ENCODE measurements at regions not wholly inside any gene's neighbourhood (a gene's known extent, or its start where the extent isn't known, plus 50 kb on each side); places are given as distances from the start of the nearest gene placed in this dataset.

GRCh38 chr14:98197933-98198332, 1074.1 kb downstream of the BCL11B start:
- TF ChIP-seq, protein P1, sequence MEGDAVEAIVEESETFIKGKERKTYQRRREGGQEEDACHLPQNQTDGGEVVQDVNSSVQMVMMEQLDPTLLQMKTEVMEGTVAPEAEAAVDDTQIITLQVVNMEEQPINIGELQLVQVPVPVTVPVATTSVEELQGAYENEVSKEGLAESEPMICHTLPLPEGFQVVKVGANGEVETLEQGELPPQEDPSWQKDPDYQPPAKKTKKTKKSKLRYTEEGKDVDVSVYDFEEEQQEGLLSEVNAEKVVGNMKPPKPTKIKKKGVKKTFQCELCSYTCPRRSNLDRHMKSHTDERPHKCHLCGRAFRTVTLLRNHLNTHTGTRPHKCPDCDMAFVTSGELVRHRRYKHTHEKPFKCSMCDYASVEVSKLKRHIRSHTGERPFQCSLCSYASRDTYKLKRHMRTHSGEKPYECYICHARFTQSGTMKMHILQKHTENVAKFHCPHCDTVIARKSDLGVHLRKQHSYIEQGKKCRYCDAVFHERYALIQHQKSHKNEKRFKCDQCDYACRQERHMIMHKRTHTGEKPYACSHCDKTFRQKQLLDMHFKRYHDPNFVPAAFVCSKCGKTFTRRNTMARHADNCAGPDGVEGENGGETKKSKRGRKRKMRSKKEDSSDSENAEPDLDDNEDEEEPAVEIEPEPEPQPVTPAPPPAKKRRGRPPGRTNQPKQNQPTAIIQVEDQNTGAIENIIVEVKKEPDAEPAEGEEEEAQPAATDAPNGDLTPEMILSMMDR (IDR thresholded peaks at IDR 0.05; ENCODE audit: insufficient read depth, low read length, missing control alignments), result no peak
- no peak overlapping the region for H3K4me3 ChIP-seq (ENCODE audit: low read depth, low read length)
- ChIA-PET POLR2A (no interaction called here), CTCF (no interaction called here)
- no peak for DNase-seq (ENCODE audit: low read depth, low spot score)

DNA sequence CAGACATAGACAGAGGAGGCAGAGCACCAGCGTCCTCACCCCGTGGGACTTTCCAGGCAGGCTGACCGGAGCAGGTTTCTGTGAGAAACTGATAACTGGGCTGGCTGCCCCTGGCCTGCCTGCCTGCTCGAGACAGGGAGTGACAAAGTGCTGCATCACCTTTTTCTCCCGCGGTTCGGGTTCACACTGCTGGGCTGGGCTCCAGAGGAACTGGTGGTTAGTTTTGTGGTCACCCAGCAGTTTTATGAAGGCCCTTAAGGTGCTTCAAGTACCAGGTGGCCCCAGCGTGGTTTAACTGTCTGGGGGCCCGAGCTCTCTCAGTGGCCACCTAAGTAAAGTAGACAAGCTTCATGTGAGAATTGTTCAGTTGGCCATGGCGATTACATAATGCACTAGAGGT, 1073.6 kb downstream of the BCL11B start:
- DNase-seq (ENCODE audit: low read depth, low spot score), result no peak
- ChIA-PET POLR2A (no interaction called here), CTCF (no interaction called here)
- TF ChIP-seq, protein P1 (IDR thresholded peaks at IDR 0.05; ENCODE audit: insufficient read depth, low read length, missing control alignments), result no peak
- H3K4me3 ChIP-seq (ENCODE audit: low read depth, low read length), result no peak overlapping the region

DNA sequence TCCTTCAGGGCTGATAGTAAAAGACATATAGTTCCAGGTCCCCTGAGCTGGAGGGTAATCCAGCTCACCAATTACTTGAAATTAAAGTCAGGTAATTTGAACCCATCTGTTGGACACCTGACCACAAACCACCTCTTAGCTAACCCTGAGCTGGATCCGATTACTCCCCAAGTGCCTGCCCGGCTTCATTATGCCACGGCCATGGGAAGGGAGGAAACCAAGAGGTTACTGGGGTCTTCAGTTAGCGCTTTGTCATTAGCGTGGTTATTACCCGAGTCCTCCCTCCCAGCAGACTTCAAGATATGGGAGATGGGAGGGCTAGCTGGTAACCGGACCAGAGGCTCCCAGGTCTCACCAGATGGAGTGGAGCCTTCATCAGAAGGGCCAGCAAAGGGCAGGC, 1071.4 kb downstream of the BCL11B start:
- POLR2A ChIA-PET, result no interaction called here
- CTCF ChIA-PET, result no interaction called here
- no peak for DNase-seq (ENCODE audit: low read depth, low spot score)
- TF ChIP-seq, protein P1 (IDR thresholded peaks at IDR 0.05; ENCODE audit: insufficient read depth, low read length, missing control alignments), result no peak
- no peak overlapping the region for H3K4me3 ChIP-seq (ENCODE audit: low read depth, low read length)

DNA sequence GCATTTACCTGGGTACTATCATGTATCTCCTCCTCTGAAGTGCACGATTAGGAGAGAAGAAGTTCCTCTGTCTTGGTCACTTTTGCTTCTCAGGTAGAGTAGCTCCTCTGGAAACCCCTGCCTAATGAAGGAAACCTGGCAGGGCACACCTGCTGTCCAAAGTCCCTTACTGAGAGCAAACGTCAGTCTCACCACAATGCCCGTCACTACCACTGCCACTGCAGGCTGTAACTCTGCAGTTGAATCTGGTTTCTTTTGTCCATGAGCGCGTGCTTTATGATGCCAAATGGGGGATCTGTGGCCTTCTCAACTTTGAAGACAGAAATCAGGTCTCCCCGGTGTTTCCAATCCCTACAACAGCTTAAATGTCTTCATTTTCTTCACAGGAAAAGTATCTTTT, 1068.6 kb downstream of the BCL11B start:
- no peak overlapping the region for H3K4me3 ChIP-seq (ENCODE audit: low read depth, low read length)
- CTCF ChIA-PET, result no interaction called here
- POLR2A ChIA-PET, result no interaction called here
- TF ChIP-seq, protein P1 (IDR thresholded peaks at IDR 0.05; ENCODE audit: insufficient read depth, low read length, missing control alignments), result no peak
- no peak for DNase-seq (ENCODE audit: low read depth, low spot score)

DNA sequence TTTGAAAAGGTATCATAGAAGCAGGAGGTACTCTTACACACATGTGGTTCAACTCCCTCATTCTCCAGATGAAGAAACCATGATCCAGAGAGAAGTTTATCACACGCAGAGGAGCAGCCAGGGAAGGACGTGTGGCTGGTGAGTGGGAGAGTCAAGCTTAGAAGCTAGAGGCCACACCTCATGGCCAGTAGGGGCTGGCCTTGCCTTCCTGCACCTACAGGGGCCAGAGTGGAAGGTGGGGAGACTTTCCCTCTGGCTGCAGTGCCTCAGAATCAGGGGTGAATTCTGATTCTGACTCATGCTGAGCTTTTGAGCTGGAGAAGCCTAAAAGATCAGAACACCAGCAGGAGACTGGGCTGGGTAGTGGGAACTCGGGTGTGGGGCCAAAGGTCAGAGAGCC, 1067.9 kb downstream of the BCL11B start:
- no peak for DNase-seq (ENCODE audit: low read depth, low spot score)
- no peak overlapping the region for H3K4me3 ChIP-seq (ENCODE audit: low read depth, low read length)
- ChIA-PET CTCF (no interaction called here), POLR2A (no interaction called here)
- TF ChIP-seq, protein P1 (IDR thresholded peaks at IDR 0.05; ENCODE audit: insufficient read depth, low read length, missing control alignments), result no peak

- no peak for DNase-seq (ENCODE audit: low read depth, low spot score)
- TF ChIP-seq, protein P1 (IDR thresholded peaks at IDR 0.05; ENCODE audit: insufficient read depth, low read length, missing control alignments), result no peak
- ChIA-PET POLR2A (no interaction called here), CTCF (no interaction called here)
- no peak overlapping the region for H3K4me3 ChIP-seq (ENCODE audit: low read depth, low read length)
These were observed 1064.6 kb downstream of the BCL11B start for GRCh38 chr14:98207415-98207814.

Measured in AG04449 (cell line).